DOHH2 (cell line): ENCODE measurements at regions not wholly inside any gene's neighbourhood (a gene's known extent, or its start where the extent isn't known, plus 50 kb on each side); places are given as distances from the start of the nearest gene placed in this dataset.

ENCODE experiments used
- H3F3A ChIP-seq: fragments of 200-600 bp; sonication (generic), shearing (Covaris generic); 2 replicates; pipeline ENCODE4 v1.6.0; 2016; ENCODE audit warnings: antibody characterized with exemption, mild to moderate bottlenecking; ENCODE audit not compliant: control insufficient read depth, insufficient read depth
- H3K27ac ChIP-seq: fragments of 200-600 bp; sonication (generic); 2 replicates; pipeline ENCODE4 v1.5.1; 2014; ENCODE audit warnings: low read depth, mild to moderate bottlenecking, low read length, moderate library complexity
- H3K27me3 ChIP-seq: fragments of 200-600 bp; sonication (generic); 2 replicates; pipeline ENCODE4 v1.6.1; 2014; ENCODE audit warnings: mild to moderate bottlenecking, low read length, mixed read lengths; ENCODE audit not compliant: control insufficient read depth
- H3K36me3 ChIP-seq: fragments of 200-600 bp; sonication (generic); 2 replicates; pipeline ENCODE4 v1.6.1; 2014; ENCODE audit warnings: mild to moderate bottlenecking, low read length, moderate library complexity, mixed read lengths; ENCODE audit not compliant: control insufficient read depth
- H3K4me1 ChIP-seq: fragments of 200-600 bp; sonication (generic); 2 replicates; pipeline ENCODE4 v1.6.1; 2014; ENCODE audit warnings: mild to moderate bottlenecking, low read length, mixed read lengths; ENCODE audit not compliant: control insufficient read depth
- H3K4me2 ChIP-seq: fragments of 200-600 bp; sonication (generic); 2 replicates; pipeline ENCODE4 v1.6.0; 2014; ENCODE audit warnings: mild to moderate bottlenecking, low read length, moderate library complexity
- H3K4me3 ChIP-seq: fragments of 200-600 bp; sonication (generic); 2 replicates; pipeline ENCODE4 v1.5.1; 2014; ENCODE audit warnings: mild to moderate bottlenecking, low read length, mixed read lengths
- H3K79me2 ChIP-seq: fragments of 200-600 bp; sonication (generic); 2 replicates; pipeline ENCODE4 v1.6.1; 2014; ENCODE audit warnings: mild to moderate bottlenecking, low read length, mixed read lengths; ENCODE audit not compliant: control insufficient read depth
- H3K9me2 ChIP-seq: fragments of 200-600 bp; sonication (generic); replicated peaks from 2 replicates; pipeline ENCODE4 v1.6.1; 2014; ENCODE audit warnings: mild to moderate bottlenecking, low read length, mixed read lengths; ENCODE audit not compliant: control insufficient read depth
- H3K9me3 ChIP-seq: fragments of 200-600 bp; sonication (generic); 2 replicates; pipeline ENCODE4 v1.6.1; 2014; ENCODE audit warnings: antibody characterized with exemption, low read length, mixed read lengths; ENCODE audit not compliant: control insufficient read depth, insufficient read depth
- H4K20me1 ChIP-seq: fragments of 200-600 bp; sonication (generic); 2 replicates; pipeline ENCODE4 v1.6.0; 2014; ENCODE audit warnings: low read depth, mild to moderate bottlenecking, antibody characterized with exemption, low read length, moderate library complexity; ENCODE audit not compliant: control insufficient read depth, insufficient read depth
- EZH2phosphoT487 ChIP-seq: fragments of 200-600 bp; sonication (generic); IDR thresholded peaks from 2 replicates; pipeline ENCODE4 v1.6.1; 2017; ENCODE audit warnings: borderline replicate concordance, mild to moderate bottlenecking, antibody characterized with exemption, low read length, moderate library complexity, mixed read lengths
- TF ChIP-seq, protein P1 (sequence below): fragments of 200-600 bp; sonication (generic); IDR thresholded peaks from one replicate; pipeline ENCODE4 v1.5.1; 2014; ENCODE audit warnings: antibody characterized with exemption, mild to moderate bottlenecking, low read depth, low read length; ENCODE audit not compliant: poor library complexity, severe bottlenecking

DNA sequence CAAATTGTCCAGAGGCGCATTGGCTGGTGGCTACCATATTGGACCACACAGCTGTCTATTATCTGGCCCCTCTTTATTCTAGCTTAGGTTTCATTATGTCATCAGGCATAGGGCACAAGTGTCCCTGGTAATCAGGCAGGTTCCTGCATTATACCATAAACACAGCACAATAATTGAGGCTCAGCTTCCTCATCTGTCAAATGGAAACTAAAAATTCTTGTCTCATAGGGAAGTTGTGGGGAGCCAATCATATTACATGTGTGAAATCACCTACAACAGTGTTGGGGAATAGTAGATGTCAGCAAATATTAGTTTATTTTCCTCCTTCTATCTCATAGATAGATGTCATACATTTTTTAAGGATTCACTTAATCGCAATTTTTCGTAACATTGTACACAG lies 231.0 kb upstream of the SORL1-AS1 start:
- Histone ChIP-seq H3K79me2 (no peaks in the 10 kb centered on the region), H3F3A (no peaks in the 10 kb centered on the region), H3K4me1 (no peaks in the 10 kb centered on the region), H3K4me2 (no peak overlapping the region), H3K9me3 (no peaks in the 10 kb centered on the region), H3K4me3 (no peak overlapping the region), H3K27me3 (peaks cover 4% of the 10 kb centered on the region; the same call in 1 of the 2 replicates), H4K20me1 (no peaks in the 10 kb centered on the region), H3K27ac (no peak overlapping the region), H3K36me3 (no peaks in the 10 kb centered on the region), H3K9me2 (no peaks in the 10 kb centered on the region)
- TF ChIP-seq EZH2phosphoT487 = no peak
- TF ChIP-seq, protein P1, sequence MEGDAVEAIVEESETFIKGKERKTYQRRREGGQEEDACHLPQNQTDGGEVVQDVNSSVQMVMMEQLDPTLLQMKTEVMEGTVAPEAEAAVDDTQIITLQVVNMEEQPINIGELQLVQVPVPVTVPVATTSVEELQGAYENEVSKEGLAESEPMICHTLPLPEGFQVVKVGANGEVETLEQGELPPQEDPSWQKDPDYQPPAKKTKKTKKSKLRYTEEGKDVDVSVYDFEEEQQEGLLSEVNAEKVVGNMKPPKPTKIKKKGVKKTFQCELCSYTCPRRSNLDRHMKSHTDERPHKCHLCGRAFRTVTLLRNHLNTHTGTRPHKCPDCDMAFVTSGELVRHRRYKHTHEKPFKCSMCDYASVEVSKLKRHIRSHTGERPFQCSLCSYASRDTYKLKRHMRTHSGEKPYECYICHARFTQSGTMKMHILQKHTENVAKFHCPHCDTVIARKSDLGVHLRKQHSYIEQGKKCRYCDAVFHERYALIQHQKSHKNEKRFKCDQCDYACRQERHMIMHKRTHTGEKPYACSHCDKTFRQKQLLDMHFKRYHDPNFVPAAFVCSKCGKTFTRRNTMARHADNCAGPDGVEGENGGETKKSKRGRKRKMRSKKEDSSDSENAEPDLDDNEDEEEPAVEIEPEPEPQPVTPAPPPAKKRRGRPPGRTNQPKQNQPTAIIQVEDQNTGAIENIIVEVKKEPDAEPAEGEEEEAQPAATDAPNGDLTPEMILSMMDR = no peak
